Panc1 (cell line): ENCODE measurements at regions not wholly inside any gene's neighbourhood (a gene's known extent, or its start where the extent isn't known, plus 50 kb on each side); places are given as distances from the start of the nearest gene placed in this dataset.

Source experiments
- ATAC-seq: fragments of 200-7000 bp; cut with Tn5 transposase; 2 replicates; pipeline ENCODE4 v1.9.1; 2020; ENCODE audit warnings: mild to moderate bottlenecking, moderate library complexity
- BruUV-seq: library from RNA; stranded (reverse); fragments of 400-500 nt; replicated peaks from 2 replicates; lab custom pipeline; 2021; lab: Mats Ljungman, UMichigan
- CTCF ChIA-PET: fragments of 300-600 bp; sonication (Branson Sonifier 250); formaldehyde crosslinking; loops from one replicate; lab custom pipeline; 2022; ENCODE audit warnings: antibody characterized with exemption; lab: Charles Lee
- POLR2A ChIA-PET: fragments of 300-600 bp; sonication (Branson Sonifier 250); formaldehyde crosslinking; loops from one replicate; lab custom pipeline; 2022; ENCODE audit warnings: antibody characterized with exemption; lab: Charles Lee
- DNase-seq: peaks from one replicate; pipeline ENCODE4 v3.0.0-alpha.2; 2010; ENCODE audit warnings: low read depth, low spot score
- H3K27ac ChIP-seq: 2 replicates; pipeline ENCODE4 v1.5.1; 2011; ENCODE audit warnings: mild to moderate bottlenecking, low read length, inconsistent platforms
- H3K27me3 ChIP-seq: fragments of 200-500 bp; sonication (Bioruptor generic); 2 replicates; pipeline ENCODE4 v1.6.0; 2014; ENCODE audit warnings: low read length, inconsistent platforms; ENCODE audit not compliant: control insufficient read depth, insufficient read depth
- H3K36me3 ChIP-seq: fragments of 200-500 bp; sonication (Bioruptor generic); 2 replicates; pipeline ENCODE4 v1.5.1; 2014; ENCODE audit warnings: inconsistent platforms, mild to moderate bottlenecking, low read length, moderate library complexity; ENCODE audit not compliant: control insufficient read depth, insufficient read depth
- H3K4me1 ChIP-seq: 2 replicates; pipeline ENCODE4 v1.5.1; 2011; ENCODE audit warnings: inconsistent platforms, mild to moderate bottlenecking, low read length, moderate library complexity; ENCODE audit not compliant: control insufficient read depth, insufficient read depth
- H3K4me3 ChIP-seq, 2 experiments: 2 replicates each; pipeline ENCODE4 v1.5.1; 2011 to 2012; ENCODE audit warnings: low read depth in 2 of 2, low read length in 2 of 2, mild to moderate bottlenecking in 2 of 2, inconsistent platforms in 1 of 2, moderate library complexity in 1 of 2
- H3K9me3 ChIP-seq: fragments of 200-500 bp; sonication (Bioruptor generic); 2 replicates; pipeline ENCODE4 v1.5.1; 2014; ENCODE audit warnings: low read depth, mild to moderate bottlenecking, inconsistent platforms, low read length, moderate library complexity; ENCODE audit not compliant: control insufficient read depth, insufficient read depth
- CTCF ChIP-seq: fragments of 450-650 bp; IDR thresholded peaks from 2 replicates; pipeline ENCODE4 v1.5.1; 2017; ENCODE audit warnings: mild to moderate bottlenecking
- POLR2AphosphoS5 ChIP-seq: IDR thresholded peaks from 2 replicates; pipeline ENCODE4 v1.6.1; 2012; ENCODE audit warnings: mild to moderate bottlenecking, low read depth, low read length, moderate library complexity
- REST ChIP-seq, 2 experiments: IDR thresholded peaks; 2 replicates each; pipeline ENCODE4 v1.6.1; 2011 to 2012; ENCODE audit warnings: low read depth in 2 of 2, control low read depth in 1 of 2, low read length in 1 of 2, mild to moderate bottlenecking in 1 of 2, moderate library complexity in 1 of 2; ENCODE audit not compliant: insufficient read depth in 1 of 2
- SIN3A ChIP-seq: IDR thresholded peaks from 2 replicates; pipeline ENCODE4 v1.6.1; 2012; ENCODE audit warnings: low read depth, mild to moderate bottlenecking, low read length, moderate library complexity, borderline replicate concordance; ENCODE audit not compliant: insufficient read depth
- TCF7L2 ChIP-seq: IDR thresholded peaks from 2 replicates; pipeline ENCODE4 v1.6.1; 2011; ENCODE audit warnings: mild to moderate bottlenecking, low read depth, low read length, inconsistent platforms
- in situ Hi-C: cut with HindIII; loops from 2 replicates; pipeline ENCODE4 v1.10.0; 2016; ENCODE audit warnings: low sequenced_read_pairs, low pct_unique_long_range_greater_than_20kb
- intact Hi-C: fragments of 100-400 bp; cut with micrococcal nuclease; formaldehyde crosslinking; loops from one replicate; pipeline ENCODE4 v1.10.0; 2022; ENCODE audit not compliant: unreplicated experiment

- no peaks in the 10 kb centered on the region for H3K9me3 ChIP-seq
- DNase-seq (no peak), ATAC-seq (no peak)
- no peak overlapping the region for H3K27ac ChIP-seq
- ChIA-PET CTCF (no interaction called here), POLR2A (no interaction called here)
- H3K4me3 ChIP-seq = no peak overlapping the region
- TF ChIP-seq SIN3A (no peak), CTCF (no peak), POLR2AphosphoS5 (no peak), REST (IDR thresholded peaks at IDR 0.05; ENCODE audit: insufficient read depth in 1 of 2, low read depth in 2 of 2, low read length in 1 of 2) (no peak), TCF7L2 (no peak)
- no peaks in the 10 kb centered on the region for H3K4me1 ChIP-seq
- no peaks in the 10 kb centered on the region for H3K27me3 ChIP-seq
- no peaks in the 10 kb centered on the region for H3K36me3 ChIP-seq
- no TSS peak for BruUV-seq
- intact Hi-C loops = no loop called here
- in situ Hi-C loops = no loop called here
Measured at GRCh38 chr14:44613061-44613712, 106.1 kb upstream of the FSCB start.

GRCh38 chr14:44612002-44612401, 104.9 kb upstream of the FSCB start:
- Histone ChIP-seq H3K4me1 (no peaks in the 10 kb centered on the region), H3K4me3 (no peak overlapping the region), H3K27ac (no peak overlapping the region), H3K9me3 (no peaks in the 10 kb centered on the region), H3K27me3 (no peaks in the 10 kb centered on the region), H3K36me3 (no peaks in the 10 kb centered on the region)
- no TSS peak for BruUV-seq
- in situ Hi-C loops (no loop called here), intact Hi-C loops (no loop called here)
- ChIA-PET POLR2A (no interaction called here), CTCF (no interaction called here)
- TF ChIP-seq REST (IDR thresholded peaks at IDR 0.05; ENCODE audit: insufficient read depth in 1 of 2, low read depth in 2 of 2, low read length in 1 of 2) (no peak), POLR2AphosphoS5 (no peak), SIN3A (no peak), CTCF (no peak), TCF7L2 (no peak)
- DNase-seq (no peak), ATAC-seq (no peak)
